Fibroblast of lung (primary cell): ENCODE measurements at regions not wholly inside any gene's neighbourhood (a gene's known extent, or its start where the extent isn't known, plus 50 kb on each side); places are given as distances from the start of the nearest gene placed in this dataset.

Experiments
- DNase-seq, 2 donors: peaks; one replicate each; pipeline versions ENCODE4 v3.0.0 to v3.0.0-alpha.2; 2010; ENCODE audit warnings: low read depth in 2 of 2
- H2AFZ ChIP-seq: 2 replicates; pipeline ENCODE4 v1.5.1; 2012; ENCODE audit warnings: low read length, control low read depth, inconsistent platforms
- H3K27ac ChIP-seq: 2 replicates; pipeline ENCODE4 v1.5.1; 2011; ENCODE audit warnings: low read length, control low read depth; ENCODE audit not compliant: insufficient read depth
- H3K27me3 ChIP-seq: 2 replicates; pipeline ENCODE4 v1.5.1; 2011; ENCODE audit warnings: mild to moderate bottlenecking, low read length; ENCODE audit not compliant: control insufficient read depth, insufficient read depth
- H3K36me3 ChIP-seq: 2 replicates; pipeline ENCODE4 v1.5.1; 2011; ENCODE audit warnings: low read length; ENCODE audit not compliant: control insufficient read depth, insufficient read depth
- H3K4me1 ChIP-seq: 2 replicates; pipeline ENCODE4 v1.5.1; 2011; ENCODE audit warnings: low read length; ENCODE audit not compliant: control insufficient read depth, insufficient read depth; ENCODE audit errors: extremely low read depth
- H3K4me2 ChIP-seq: 2 replicates; pipeline ENCODE4 v1.5.1; 2011; ENCODE audit warnings: low read length, control low read depth; ENCODE audit not compliant: insufficient read depth; ENCODE audit errors: extremely low read depth
- H3K4me3 ChIP-seq, 4 experiments: fragments of 200-600 bp in 1 of 4; sonication (generic) in 1 of 4; replicated peaks in 1 of 4; 2 replicates each; pipeline ENCODE4 v1.5.1; 2011 to 2016; ENCODE audit warnings: low read length in 4 of 4, low read depth in 3 of 4, mild to moderate bottlenecking in 3 of 4, control low read depth in 2 of 4, inconsistent platforms in 1 of 4, mixed read lengths in 1 of 4; ENCODE audit not compliant: insufficient read depth in 1 of 4; ENCODE audit errors: control extremely low read depth in 1 of 4
- H3K79me2 ChIP-seq: 2 replicates; pipeline ENCODE4 v1.5.1; 2012; ENCODE audit warnings: mild to moderate bottlenecking, low read length, inconsistent platforms; ENCODE audit not compliant: control insufficient read depth, insufficient read depth
- H3K9ac ChIP-seq: 2 replicates; pipeline ENCODE4 v1.5.1; 2011; ENCODE audit warnings: mild to moderate bottlenecking, low read length, control low read depth; ENCODE audit not compliant: insufficient read depth
- H3K9me3 ChIP-seq: 2 replicates; pipeline ENCODE4 v1.5.1; 2012; ENCODE audit warnings: low read depth, low read length; ENCODE audit not compliant: control insufficient read depth, insufficient read depth
- H4K20me1 ChIP-seq: 2 replicates; pipeline ENCODE4 v1.5.1; 2011; ENCODE audit warnings: low read length; ENCODE audit not compliant: control insufficient read depth, insufficient read depth; ENCODE audit errors: extremely low read depth
- CTCF ChIP-seq, 2 donors: IDR thresholded peaks in 1 of 2; conservative IDR thresholded peaks in 1 of 2; 1 replicate in 1 of 2; 2 replicates in 1 of 2; pipeline ENCODE4 v1.5.1; 2011 to 2012; ENCODE audit warnings: low read length in 2 of 2, control low read depth in 1 of 2, inconsistent platforms in 1 of 2, low read depth in 1 of 2, mild to moderate bottlenecking in 1 of 2
- EZH2 ChIP-seq: IDR thresholded peaks from 2 replicates; pipeline ENCODE4 v1.5.1; 2012; ENCODE audit warnings: low read length, control low read depth, mild to moderate bottlenecking; ENCODE audit errors: missing control alignments

- no peak overlapping the region for H2AFZ ChIP-seq
- H3K27ac ChIP-seq = no peak overlapping the region
- no peaks in the 10 kb centered on the region for H3K9me3 ChIP-seq
- H3K4me3 ChIP-seq = no peak overlapping the region
- H3K4me2 ChIP-seq = no peak overlapping the region
- H3K79me2 ChIP-seq = no peaks in the 10 kb centered on the region
- H3K4me1 ChIP-seq = no peaks in the 10 kb centered on the region
- no peak overlapping the region for H3K9ac ChIP-seq
- no peaks in the 10 kb centered on the region for H3K36me3 ChIP-seq
- no peak for TF ChIP-seq CTCF (conservative IDR thresholded peaks at IDR 0.05 in 1 of 2, IDR thresholded peaks at IDR 0.05 in 1 of 2; ENCODE audit: low read depth in 1 of 2, low read length in 2 of 2)
- TF ChIP-seq EZH2 = no peak
- no peaks in the 10 kb centered on the region for H4K20me1 ChIP-seq
- no peaks in the 10 kb centered on the region for H3K27me3 ChIP-seq
- DNase-seq = no peak
Observed at GRCh38 chr3:89628856-89629670, 521.6 kb downstream of the EPHA3 start.

- H3K27me3 ChIP-seq = no peaks in the 10 kb centered on the region
- no peak overlapping the region for H3K4me2 ChIP-seq
- no peak overlapping the region for H3K9ac ChIP-seq
- H4K20me1 ChIP-seq = no peaks in the 10 kb centered on the region
- H3K9me3 ChIP-seq = no peaks in the 10 kb centered on the region
- no peaks in the 10 kb centered on the region for H3K79me2 ChIP-seq
- DNase-seq = peak in 1 of 2 donors; percentile 69
- no peaks in the 10 kb centered on the region for H3K36me3 ChIP-seq
- H3K4me3 ChIP-seq = no peak overlapping the region
- H2AFZ ChIP-seq = no peak overlapping the region
- TF ChIP-seq EZH2 (no peak), CTCF (conservative IDR thresholded peaks at IDR 0.05 in 1 of 2, IDR thresholded peaks at IDR 0.05 in 1 of 2; ENCODE audit: low read depth in 1 of 2, low read length in 2 of 2) (no peak)
- H3K4me1 ChIP-seq = no peaks in the 10 kb centered on the region
- H3K27ac ChIP-seq = no peak overlapping the region
Observed at GRCh38 chr3:89635137-89635536, 527.7 kb downstream of the EPHA3 start.

DNA sequence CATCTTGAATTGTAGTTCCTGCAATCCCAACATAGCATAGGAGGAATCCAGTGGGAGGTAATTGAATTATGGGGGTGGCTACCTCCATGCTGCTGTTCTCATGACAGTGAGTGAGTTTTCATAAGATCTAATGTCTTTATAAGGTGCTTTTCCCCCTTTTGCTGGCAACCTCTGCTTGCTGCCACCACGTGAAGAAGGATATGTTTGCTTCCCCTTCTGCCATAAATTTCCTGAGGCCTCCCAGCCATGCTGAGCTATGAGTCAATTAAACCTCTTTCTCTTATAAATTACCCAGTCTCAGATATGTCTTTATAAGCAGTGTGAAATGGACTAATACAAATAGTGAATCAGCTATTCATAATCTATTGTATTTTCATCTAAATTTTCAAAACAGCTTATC lies 537.3 kb downstream of the EPHA3 start:
- Histone ChIP-seq H3K79me2 (no peaks in the 10 kb centered on the region), H3K4me2 (no peak overlapping the region), H3K9me3 (no peaks in the 10 kb centered on the region), H2AFZ (no peak overlapping the region), H3K4me3 (no peak overlapping the region), H3K9ac (no peak overlapping the region), H3K27me3 (no peaks in the 10 kb centered on the region), H3K27ac (no peak overlapping the region), H4K20me1 (no peaks in the 10 kb centered on the region), H3K4me1 (no peaks in the 10 kb centered on the region), H3K36me3 (no peaks in the 10 kb centered on the region)
- TF ChIP-seq CTCF (conservative IDR thresholded peaks at IDR 0.05 in 1 of 2, IDR thresholded peaks at IDR 0.05 in 1 of 2; ENCODE audit: low read depth in 1 of 2, low read length in 2 of 2) (no peak), EZH2 (no peak)
- peak in 1 of 2 donors; percentile 24 for DNase-seq
